Right atrium auricular region (tissue), 2 donors: ENCODE measurements at regions not wholly inside any gene's neighbourhood (a gene's known extent, or its start where the extent isn't known, plus 50 kb on each side); places are given as distances from the start of the nearest gene placed in this dataset.

Experiments
- DNase-seq: peaks from one replicate; pipeline ENCODE4 v3.0.0-alpha.2; 2019; ENCODE audit warnings: low spot score
- H3K27ac ChIP-seq, 2 donors: fragments of 200-600 bp; sonication (generic); 1 replicate in 1 of 2; 2 replicates in 1 of 2; pipeline ENCODE4 v1.5.1; 2016 to 2019
- H3K27me3 ChIP-seq, 2 donors: fragments of 200-600 bp; sonication (generic); one replicate each; pipeline versions ENCODE4 v1.5.1 to v1.6.0; 2017 to 2019
- H3K36me3 ChIP-seq: fragments of 200-600 bp; sonication (generic); one replicate; pipeline ENCODE4 v1.5.1; 2016
- H3K4me1 ChIP-seq, 2 donors: fragments of 200-600 bp; sonication (generic); one replicate each; pipeline versions ENCODE4 v1.5.1 to v1.6.0; 2017 to 2019
- H3K4me3 ChIP-seq, 2 donors: fragments of 200-600 bp; sonication (generic); 1 replicate in 1 of 2; 2 replicates in 1 of 2; pipeline ENCODE4 v1.5.1; 2017 to 2019; ENCODE audit warnings: mild to moderate bottlenecking in 1 of 2, moderate library complexity in 1 of 2
- H3K9me3 ChIP-seq, 2 donors: fragments of 200-600 bp; sonication (generic); one replicate each; pipeline ENCODE4 v1.5.1; 2019
- CTCF ChIP-seq, 2 donors: fragments of 200-600 bp; sonication (generic); IDR thresholded peaks; one replicate each; pipeline ENCODE4 v1.5.1; 2019; ENCODE audit warnings: antibody characterized with exemption in 2 of 2

GRCh38 chr11:119816660-119817059 lies 87.7 kb upstream of the NECTIN1 start:
- Histone ChIP-seq H3K27ac (no peak overlapping the region), H3K9me3 (no peaks in the 10 kb centered on the region), H3K27me3 (no peaks in the 10 kb centered on the region), H3K36me3 (no peaks in the 10 kb centered on the region), H3K4me3 (no peak overlapping the region), H3K4me1 (no peaks in the 10 kb centered on the region)
- no peak for DNase-seq
- TF ChIP-seq CTCF (IDR thresholded peaks at IDR 0.05) = no peak

- H3K4me1 ChIP-seq = no peaks in the 10 kb centered on the region
- H3K4me3 ChIP-seq = no peak overlapping the region
- H3K27me3 ChIP-seq = no peaks in the 10 kb centered on the region
- H3K27ac ChIP-seq = no peak overlapping the region
- no peak for DNase-seq
- TF ChIP-seq CTCF (IDR thresholded peaks at IDR 0.05) = no peak
- no peaks in the 10 kb centered on the region for H3K36me3 ChIP-seq
- H3K9me3 ChIP-seq = no peaks in the 10 kb centered on the region
Observed at GRCh38 chr11:119814766-119815165, 85.8 kb upstream of the NECTIN1 start.

- H3K27me3 ChIP-seq = no peaks in the 10 kb centered on the region
- H3K4me3 ChIP-seq = no peak overlapping the region
- no peaks in the 10 kb centered on the region for H3K36me3 ChIP-seq
- H3K9me3 ChIP-seq = no peaks in the 10 kb centered on the region
- H3K27ac ChIP-seq = no peak overlapping the region
- TF ChIP-seq CTCF (IDR thresholded peaks at IDR 0.05) = no peak
- no peak for DNase-seq
- H3K4me1 ChIP-seq = no peaks in the 10 kb centered on the region
Observed at GRCh38 chr11:119810478-119811232, 81.7 kb upstream of the NECTIN1 start.

GRCh38 chr11:119809346-119809745 lies 80.3 kb upstream of the NECTIN1 start:
- H3K4me3 ChIP-seq = no peak overlapping the region
- no peaks in the 10 kb centered on the region for H3K36me3 ChIP-seq
- H3K27ac ChIP-seq = no peak overlapping the region
- no peaks in the 10 kb centered on the region for H3K9me3 ChIP-seq
- H3K4me1 ChIP-seq = no peaks in the 10 kb centered on the region
- no peak for DNase-seq
- H3K27me3 ChIP-seq = no peaks in the 10 kb centered on the region
- TF ChIP-seq CTCF (IDR thresholded peaks at IDR 0.05) = no peak

GRCh38 chr11:119808407-119809185 lies 79.6 kb upstream of the NECTIN1 start:
- TF ChIP-seq CTCF (IDR thresholded peaks at IDR 0.05) = no peak
- no peak for DNase-seq
- H3K27ac ChIP-seq = no peak overlapping the region

More at GRCh38 chr11:119808407-119809185, 79.6 kb upstream of the NECTIN1 start:
- no peaks in the 10 kb centered on the region for H3K4me1 ChIP-seq
- no peaks in the 10 kb centered on the region for H3K36me3 ChIP-seq
- H3K9me3 ChIP-seq = no peaks in the 10 kb centered on the region
- H3K4me3 ChIP-seq = no peak overlapping the region
- H3K27me3 ChIP-seq = no peaks in the 10 kb centered on the region
